HCT116 (cell line): ENCODE measurements at regions not wholly inside any gene's neighbourhood (a gene's known extent, or its start where the extent isn't known, plus 50 kb on each side); places are given as distances from the start of the nearest gene placed in this dataset.

Experiments
- CTCF ChIP-seq, 3 experiments: fragments of 200-600 bp in 1 of 3; sonication (generic) in 1 of 3; IDR thresholded peaks in 2 of 3; conservative IDR thresholded peaks in 1 of 3; 2 replicates each; pipeline ENCODE4 v1.5.1; 2012 to 2017; ENCODE audit warnings: low read depth in 2 of 3, low read length in 2 of 3, antibody characterized with exemption in 1 of 3, borderline replicate concordance in 1 of 3, control low read depth in 1 of 3, mild to moderate bottlenecking in 1 of 3, mixed read lengths in 1 of 3, mixed run types in 1 of 3, moderate library complexity in 1 of 3; ENCODE audit not compliant: insufficient read depth in 1 of 3
- EGR1 ChIP-seq: IDR thresholded peaks from 2 replicates; pipeline ENCODE4 v1.6.1; 2012; ENCODE audit warnings: low read depth
- EZH2 ChIP-seq: fragments of 200-600 bp; sonication (generic); IDR thresholded peaks from 2 replicates; pipeline ENCODE4 v1.6.1; 2017; ENCODE audit warnings: antibody characterized with exemption, mixed run types
- EZH2phosphoT487 ChIP-seq: fragments of 200-600 bp; IDR thresholded peaks from 2 replicates; pipeline ENCODE4 v1.6.1; 2018; ENCODE audit warnings: antibody characterized with exemption, borderline replicate concordance
- FOSL1 ChIP-seq: IDR thresholded peaks from 2 replicates; pipeline ENCODE4 v1.6.1; 2012; ENCODE audit warnings: low read depth
- POLR2A ChIP-seq: IDR thresholded peaks from 2 replicates; pipeline ENCODE4 v1.7.0; 2011; ENCODE audit warnings: borderline replicate concordance; ENCODE audit not compliant: insufficient read depth, insufficient read length; ENCODE audit errors: extremely low read depth
- REST ChIP-seq: IDR thresholded peaks from 2 replicates; pipeline ENCODE4 v1.6.1; 2012; ENCODE audit warnings: low read depth
- SP1 ChIP-seq: IDR thresholded peaks from 2 replicates; pipeline ENCODE4 v1.6.1; 2012; ENCODE audit warnings: low read depth
- SRF ChIP-seq: IDR thresholded peaks from 2 replicates; pipeline ENCODE4 v1.6.1; 2012; ENCODE audit warnings: low read depth

GRCh38 chr13:52936806-52937205 is 88.4 kb upstream of the PCDH8 start:
- TF ChIP-seq POLR2A (no peak), CTCF (IDR thresholded peaks at IDR 0.05 in 2 of 3, conservative IDR thresholded peaks at IDR 0.05 in 1 of 3; ENCODE audit: borderline replicate concordance in 1 of 3, insufficient read depth in 1 of 3, low read depth in 2 of 3, low read length in 2 of 3) (no peak), EZH2phosphoT487 (no peak), SP1 (no peak), EZH2 (no peak), REST (no peak), EGR1 (no peak), SRF (no peak), FOSL1 (no peak)
